ENCODE measurements at regions not wholly inside any gene's neighbourhood (a gene's known extent, or its start where the extent isn't known, plus 50 kb on each side); places are given as distances from the start of the nearest gene placed in this dataset.
"Not testable (repeated sequence)": the region's sequence is repeated elsewhere in the genome, so short reads cannot be mapped to it uniquely, and the experiment has no call there.

DNA sequence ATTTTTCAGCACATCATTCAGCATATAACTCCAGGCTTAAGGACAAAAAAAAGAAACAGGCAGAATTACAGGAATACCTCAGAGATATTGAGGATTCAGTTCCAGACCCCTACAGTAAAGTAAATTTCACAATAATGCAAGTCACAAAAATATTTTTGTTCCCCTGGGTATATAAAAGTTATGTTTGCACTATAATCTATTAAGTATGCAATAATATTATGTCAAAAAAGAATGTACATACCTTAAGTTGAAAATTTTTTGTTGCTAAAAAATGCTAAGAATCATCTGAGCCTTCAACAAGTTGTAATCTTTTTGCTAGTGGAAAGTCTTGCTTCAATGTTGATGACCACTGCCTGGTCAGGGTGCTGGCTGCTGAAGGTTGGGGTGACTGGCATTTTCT, 2532.5 kb downstream of the ARAP2 start:
- Mint-ChIP-seq H3K9me3 (peaks cover 11 to 18% of the 10 kb centered on the region in 2 donors), H3K36me3 (peaks cover 0 to 13% of the 10 kb centered on the region in 2 donors), H3K27ac (no peak overlapping the region)
- ATAC-seq, result no peak
- no peak for DNase-seq (ENCODE audit: low spot score in 2 of 2)

GRCh38 chr4:33714971-33715370, 2529.3 kb downstream of the ARAP2 start:
- Mint-ChIP-seq H3K9me3 (peaks cover 7 to 17% of the 10 kb centered on the region in 2 donors), H3K27ac (no peak overlapping the region), H3K36me3 (peaks cover 0 to 8% of the 10 kb centered on the region in 2 donors)
- ATAC-seq (no peak), DNase-seq (ENCODE audit: low spot score in 2 of 2) (no peak)

DNA sequence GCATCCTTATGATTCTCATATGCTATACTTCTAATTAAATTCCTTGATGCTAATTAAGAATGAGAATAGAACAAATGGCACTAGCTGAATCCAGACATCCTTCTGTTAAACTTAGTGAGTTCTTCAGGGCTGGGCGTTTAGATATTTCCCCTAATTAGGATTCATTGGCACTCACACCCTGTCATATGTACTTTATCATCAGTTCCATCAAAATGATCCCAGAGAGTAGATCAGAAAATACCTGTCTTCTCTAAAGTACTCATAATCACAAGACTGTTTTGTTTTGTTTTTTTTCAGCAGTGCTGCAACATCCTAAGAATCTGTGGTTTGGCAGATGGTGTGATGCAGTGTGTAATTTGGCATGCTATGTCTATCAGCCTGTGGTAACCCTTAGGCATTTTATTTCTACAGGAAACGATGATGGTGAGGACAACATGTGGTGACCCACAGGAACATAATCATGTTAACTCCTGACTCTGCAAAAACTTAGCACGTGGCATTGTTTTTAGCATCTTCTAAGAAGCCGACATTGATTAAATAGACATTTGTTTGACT, 2528.4 kb downstream of the ARAP2 start:
- Mint-ChIP-seq H3K9me3 (peaks cover 7 to 13% of the 10 kb centered on the region in 2 donors), H3K27ac (no peak overlapping the region), H3K36me3 (peaks cover 0 to 2% of the 10 kb centered on the region in 2 donors)
- DNase-seq (ENCODE audit: low spot score in 2 of 2) (no peak), ATAC-seq (no peak)

DNA sequence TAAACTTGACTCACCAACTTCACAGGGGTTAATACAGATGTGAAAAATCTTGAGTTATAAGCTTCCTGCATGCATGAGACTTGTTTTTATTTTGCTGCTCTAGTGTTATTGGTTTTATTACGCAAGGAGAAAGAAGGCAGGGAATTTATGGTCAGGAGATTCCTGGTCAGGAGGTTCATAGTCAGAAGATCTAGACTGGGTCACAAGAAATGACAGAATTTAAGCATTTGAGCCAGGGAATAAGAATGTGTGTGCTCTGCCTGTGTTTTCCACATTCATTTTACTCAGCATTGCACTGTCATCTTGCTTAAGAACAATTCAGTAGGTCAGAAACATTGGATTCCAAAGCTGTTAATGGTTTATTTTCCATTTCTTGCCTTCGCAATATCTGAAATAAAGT, 2522.1 kb downstream of the ARAP2 start:
- DNase-seq (ENCODE audit: low spot score in 2 of 2) (no peak), ATAC-seq (no peak)
- peaks cover 0 to 6% of the 10 kb centered on the region in 2 donors for H3K9me3 Mint-ChIP-seq
- H3K27ac Mint-ChIP-seq, result no peak overlapping the region
- no peaks in the 10 kb centered on the region for H3K36me3 Mint-ChIP-seq

GRCh38 chr4:33722800-33723516, 2521.4 kb downstream of the ARAP2 start:
- DNase-seq (ENCODE audit: low spot score in 2 of 2), result no peak
- Mint-ChIP-seq H3K27ac (no peak overlapping the region), H3K9me3 (peaks cover 0 to under 1% of the 10 kb centered on the region in 2 donors), H3K36me3 (no peaks in the 10 kb centered on the region)
- no peak for ATAC-seq

DNA sequence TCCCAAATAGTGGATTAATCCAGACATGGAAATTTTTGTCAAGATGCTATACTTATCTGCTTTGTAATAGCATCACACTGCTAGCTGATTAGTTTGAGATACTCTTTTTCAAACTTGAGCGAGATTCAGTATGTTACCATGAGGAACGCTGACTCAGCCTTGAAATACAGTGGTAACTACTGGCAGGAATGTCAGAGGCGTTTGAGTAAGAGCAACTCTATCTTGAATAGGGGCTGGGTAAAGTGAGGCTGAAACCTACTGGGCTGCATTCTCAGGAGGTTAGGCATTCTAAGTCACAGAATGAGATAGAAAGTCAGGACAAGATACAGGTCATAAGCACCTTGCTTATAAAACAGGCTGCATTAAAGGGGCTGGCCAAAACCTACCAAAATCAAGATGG, 2519.6 kb downstream of the ARAP2 start:
- no peak for ATAC-seq
- no peak overlapping the region for H3K27ac Mint-ChIP-seq
- no peak for DNase-seq (ENCODE audit: low spot score in 2 of 2)
- no peaks in the 10 kb centered on the region for H3K36me3 Mint-ChIP-seq
- H3K9me3 Mint-ChIP-seq, result no peaks in the 10 kb centered on the region

DNA sequence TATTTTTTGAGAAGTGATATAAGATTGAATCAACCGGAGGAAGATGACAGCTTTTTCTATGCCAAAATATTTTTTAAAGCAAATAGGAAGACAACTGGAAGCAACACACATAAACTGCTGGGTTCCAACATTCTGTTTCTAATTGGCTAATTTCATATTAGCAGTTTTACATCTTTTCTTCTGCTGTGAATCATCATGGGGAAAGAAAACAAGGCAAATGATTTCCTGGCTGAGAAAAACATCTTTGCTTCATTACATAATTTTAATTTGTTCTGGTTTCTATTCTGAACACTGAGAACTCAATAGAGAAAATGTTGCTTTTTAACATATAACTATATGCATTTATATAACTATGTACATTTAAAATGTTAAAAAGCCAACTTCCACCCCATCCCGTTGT, 2518.5 kb downstream of the ARAP2 start:
- Mint-ChIP-seq H3K27ac (no peak overlapping the region), H3K36me3 (no peaks in the 10 kb centered on the region), H3K9me3 (peaks cover 0 to under 1% of the 10 kb centered on the region in 2 donors)
- DNase-seq (ENCODE audit: low spot score in 2 of 2), result no peak
- no peak for ATAC-seq

GRCh38 chr4:33737726-33738125, 2506.6 kb downstream of the ARAP2 start:
- DNase-seq (ENCODE audit: low spot score in 2 of 2) (no peak), ATAC-seq (no peak)
- peaks cover 0 to under 1% of the 10 kb centered on the region in 2 donors for H3K36me3 Mint-ChIP-seq
- H3K9me3 Mint-ChIP-seq, result peaks cover 15 to 17% of the 10 kb centered on the region in 2 donors
- no peak overlapping the region for H3K27ac Mint-ChIP-seq

- H3K27ac Mint-ChIP-seq, result no peak overlapping the region
Measured at GRCh38 chr4:33739884-33740632, 2504.3 kb downstream of the ARAP2 start.

DNA sequence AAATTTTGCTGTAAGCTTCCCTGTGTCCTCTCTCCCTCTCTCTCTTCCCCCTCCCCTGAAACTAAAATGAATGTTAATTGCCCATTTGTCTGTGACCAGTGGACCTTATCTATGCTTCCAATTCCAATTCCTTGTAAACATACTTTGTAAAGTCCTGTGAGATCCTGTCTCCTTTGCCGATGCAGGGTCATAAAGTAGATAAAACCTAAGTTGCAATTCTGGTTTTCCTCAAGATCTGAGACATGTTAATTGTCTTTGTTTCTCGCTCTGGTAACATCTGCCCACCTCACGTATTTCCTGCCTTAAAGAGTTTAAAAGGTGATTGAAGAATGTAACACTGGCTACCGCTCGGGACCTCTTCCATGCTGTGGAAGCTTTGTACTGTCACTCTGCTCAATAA, 2503.4 kb downstream of the ARAP2 start:
- H3K27ac Mint-ChIP-seq; ATAC-seq; DNase-seq (ENCODE audit: low spot score in 2 of 2); H3K36me3 Mint-ChIP-seq: not testable (repeated sequence)
- peaks cover 24 to 27% of the 10 kb centered on the region in 2 donors for H3K9me3 Mint-ChIP-seq

More at GRCh38 chr4:33739884-33740632, 2504.3 kb downstream of the ARAP2 start:
- ATAC-seq, result no peak
- Mint-ChIP-seq H3K9me3 (peaks cover 24 to 26% of the 10 kb centered on the region in 2 donors), H3K36me3 (no peaks in the 10 kb centered on the region)
- DNase-seq (ENCODE audit: low spot score in 2 of 2), result no peak

GRCh38 chr4:33746979-33747378, 2497.3 kb downstream of the ARAP2 start:
- DNase-seq (ENCODE audit: low spot score in 2 of 2) (no peak), ATAC-seq (no peak)
- no peak overlapping the region for H3K27ac Mint-ChIP-seq
- H3K9me3 Mint-ChIP-seq, result peaks cover 18 to 23% of the 10 kb centered on the region in 2 donors
- no peaks in the 10 kb centered on the region for H3K36me3 Mint-ChIP-seq

DNA sequence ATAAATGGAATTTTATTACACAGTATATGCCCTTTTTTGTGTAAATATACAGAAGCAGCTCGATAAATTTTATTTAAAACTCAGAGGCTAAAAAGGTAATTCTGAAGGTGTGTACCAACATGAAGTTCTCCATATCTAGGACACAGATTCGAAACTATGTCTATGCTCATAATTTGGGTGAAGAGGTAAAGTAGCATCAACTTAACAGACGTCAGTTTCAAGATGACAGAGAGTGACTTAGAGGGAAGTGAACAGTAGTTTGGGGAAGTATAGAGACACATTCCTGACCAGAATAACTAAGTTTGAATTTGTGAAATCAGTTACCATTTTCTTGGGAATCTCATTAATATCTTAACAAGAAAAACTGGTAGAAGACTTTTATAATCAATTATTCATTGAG, 2493.3 kb downstream of the ARAP2 start:
- H3K36me3 Mint-ChIP-seq, result no peaks in the 10 kb centered on the region
- ATAC-seq, result no peak
- H3K9me3 Mint-ChIP-seq, result peaks cover 13 to 19% of the 10 kb centered on the region in 2 donors

DNA sequence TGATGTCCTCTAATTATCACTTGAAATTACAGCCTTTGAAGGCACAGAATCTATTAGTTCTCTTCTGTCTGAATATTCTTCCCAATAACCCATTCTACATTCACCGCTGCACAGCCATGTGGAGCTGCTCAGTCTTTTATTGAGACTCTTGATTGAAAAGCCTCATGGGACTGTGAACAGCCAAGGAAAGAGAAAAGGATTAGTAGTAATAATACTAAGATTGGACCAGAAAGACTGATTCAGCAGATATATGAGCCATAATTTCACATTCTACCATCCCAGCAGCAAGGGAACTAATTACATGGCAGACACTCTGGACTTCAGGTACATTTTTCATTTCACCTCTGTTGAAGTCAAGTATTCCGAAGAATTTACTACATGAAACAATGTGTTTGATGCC, 2471.7 kb downstream of the ARAP2 start:
- Mint-ChIP-seq H3K9me3 (peaks cover 9 to 15% of the 10 kb centered on the region in 2 donors), H3K27ac (no peak overlapping the region), H3K36me3 (no peaks in the 10 kb centered on the region)
- ATAC-seq, result no peak
- DNase-seq (ENCODE audit: low spot score in 2 of 2), result no peak

More for the DNA sequence above, 2493.3 kb downstream of the ARAP2 start:
- no peak overlapping the region for H3K27ac Mint-ChIP-seq
- DNase-seq (ENCODE audit: low spot score in 2 of 2), result no peak

GRCh38 chr4:33780952-33781791, 2463.1 kb downstream of the ARAP2 start:
- DNase-seq (ENCODE audit: low spot score in 2 of 2) (no peak), ATAC-seq (no peak)
- H3K9me3 Mint-ChIP-seq, result peaks cover 3 to 8% of the 10 kb centered on the region in 2 donors
- H3K36me3 Mint-ChIP-seq, result no peaks in the 10 kb centered on the region
- no peak overlapping the region for H3K27ac Mint-ChIP-seq

- no peak overlapping the region for H3K27ac Mint-ChIP-seq
- peaks cover 8 to 10% of the 10 kb centered on the region in 2 donors for H3K9me3 Mint-ChIP-seq
- H3K36me3 Mint-ChIP-seq, result no peaks in the 10 kb centered on the region
- ATAC-seq, result no peak
- no peak for DNase-seq (ENCODE audit: low spot score in 2 of 2)
Measured at GRCh38 chr4:33785843-33786242, 2458.5 kb downstream of the ARAP2 start.

GRCh38 chr4:33802578-33802977, 2441.7 kb downstream of the ARAP2 start:
- Mint-ChIP-seq H3K9me3 (peaks cover 13 to 25% of the 10 kb centered on the region in 2 donors), H3K27ac (no peak overlapping the region), H3K36me3 (no peaks in the 10 kb centered on the region)
- DNase-seq (ENCODE audit: low spot score in 2 of 2) (no peak), ATAC-seq (no peak)

All from activated naive CD4-positive, alpha-beta T cell treated with anti-CD3 and anti-CD28 coated beads, Interleukin-2, amount 50 U/mL, for 72 hours (primary cell).